Skeletal muscle satellite cell (primary cell): ENCODE measurements at regions not wholly inside any gene's neighbourhood (a gene's known extent, or its start where the extent isn't known, plus 50 kb on each side); places are given as distances from the start of the nearest gene placed in this dataset.

Experiments used
- H3K27me3 ChIP-seq: 2 replicates; pipeline ENCODE4 v1.7.0; 2013; ENCODE audit warnings: low read length; ENCODE audit not compliant: control insufficient read depth, insufficient read depth
- H3K36me3 ChIP-seq: 2 replicates; pipeline ENCODE4 v1.7.0; 2013; ENCODE audit warnings: mild to moderate bottlenecking, control low read depth, low read length; ENCODE audit not compliant: insufficient read depth
- H3K4me1 ChIP-seq: 2 replicates; pipeline ENCODE4 v1.7.0; 2013; ENCODE audit warnings: low read length; ENCODE audit not compliant: control insufficient read depth, insufficient read depth
- H3K4me2 ChIP-seq: 2 replicates; pipeline ENCODE4 v1.7.0; 2013; ENCODE audit warnings: mild to moderate bottlenecking, low read length
- H3K4me3 ChIP-seq: 2 replicates; pipeline ENCODE4 v1.7.0; 2013; ENCODE audit warnings: low read length
- H3K9ac ChIP-seq: 2 replicates; pipeline ENCODE4 v1.7.0; 2013; ENCODE audit warnings: mild to moderate bottlenecking, low read depth, low read length, moderate library complexity
- H3K9me3 ChIP-seq: replicated peaks from 2 replicates; pipeline ENCODE4 v1.7.0; 2013; ENCODE audit warnings: mild to moderate bottlenecking, control low read depth, low read length

DNA sequence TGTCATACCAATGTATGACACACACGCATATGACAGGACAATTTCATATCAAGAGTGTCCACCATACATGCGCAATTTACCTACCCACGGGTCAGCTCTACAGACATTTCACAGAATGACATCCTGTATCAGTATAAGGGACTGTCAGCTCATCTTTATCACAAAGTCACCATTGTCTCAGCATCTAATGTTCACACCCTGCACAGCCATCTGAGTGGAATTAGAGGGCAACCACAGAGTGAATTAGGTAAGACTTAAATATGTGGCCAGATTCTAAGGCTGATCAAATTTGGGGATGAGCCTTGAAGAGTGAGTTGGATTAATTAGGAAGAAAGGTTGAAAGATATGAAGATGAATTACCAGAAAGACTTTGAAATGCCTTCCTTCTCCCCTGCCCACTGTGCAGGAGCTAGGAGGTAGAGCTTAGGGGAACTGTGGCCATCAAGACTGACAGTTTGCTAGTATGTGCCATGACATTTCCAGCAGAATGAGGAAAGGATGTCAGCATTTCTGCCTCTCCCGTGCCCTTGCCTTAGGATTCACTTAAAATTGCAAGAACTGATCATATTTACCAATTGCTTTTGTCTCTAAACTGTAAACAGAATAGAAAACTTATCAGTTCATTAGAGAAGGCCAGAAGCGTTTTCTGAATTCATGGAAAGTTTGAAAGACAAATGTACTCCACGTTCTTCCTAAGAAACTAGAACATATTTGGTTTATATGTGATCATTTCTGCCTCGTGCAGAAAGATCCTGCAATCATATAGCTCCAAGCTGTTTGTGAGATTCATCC lies 121.1 kb downstream of the DDX1 start:
- H3K4me2 ChIP-seq, result no peak overlapping the region
- no peaks in the 10 kb centered on the region for H3K36me3 ChIP-seq
- no peak overlapping the region for H3K4me3 ChIP-seq
- H3K9me3 ChIP-seq, result no peaks in the 10 kb centered on the region
- no peaks in the 10 kb centered on the region for H3K27me3 ChIP-seq
- no peak overlapping the region for H3K9ac ChIP-seq
- H3K4me1 ChIP-seq, result no peaks in the 10 kb centered on the region

GRCh38 chr2:15713475-15713874 lies 121.8 kb downstream of the DDX1 start:
- H3K4me1 ChIP-seq, result no peaks in the 10 kb centered on the region
- no peak overlapping the region for H3K4me2 ChIP-seq
- H3K4me3 ChIP-seq, result no peak overlapping the region
- no peak overlapping the region for H3K9ac ChIP-seq
- no peaks in the 10 kb centered on the region for H3K9me3 ChIP-seq
- H3K27me3 ChIP-seq, result no peaks in the 10 kb centered on the region
- no peaks in the 10 kb centered on the region for H3K36me3 ChIP-seq

GRCh38 chr2:15714002-15714401 lies 122.3 kb downstream of the DDX1 start:
- Histone ChIP-seq H3K27me3 (no peaks in the 10 kb centered on the region), H3K9ac (no peak overlapping the region), H3K36me3 (no peaks in the 10 kb centered on the region), H3K4me1 (no peaks in the 10 kb centered on the region), H3K9me3 (no peaks in the 10 kb centered on the region), H3K4me3 (no peak overlapping the region), H3K4me2 (no peak overlapping the region)

GRCh38 chr2:15714609-15715008 lies 122.9 kb downstream of the DDX1 start:
- Histone ChIP-seq H3K27me3 (peaks cover 3% of the 10 kb centered on the region), H3K4me3 (no peak overlapping the region), H3K4me2 (no peak overlapping the region), H3K36me3 (no peaks in the 10 kb centered on the region), H3K4me1 (no peaks in the 10 kb centered on the region), H3K9ac (no peak overlapping the region), H3K9me3 (no peaks in the 10 kb centered on the region)

- Histone ChIP-seq H3K4me1 (no peaks in the 10 kb centered on the region), H3K4me2 (no peak overlapping the region), H3K9me3 (no peaks in the 10 kb centered on the region), H3K27me3 (peaks cover 3% of the 10 kb centered on the region), H3K36me3 (no peaks in the 10 kb centered on the region), H3K4me3 (no peak overlapping the region), H3K9ac (no peak overlapping the region)
Measured at GRCh38 chr2:15715596-15715995, 123.9 kb downstream of the DDX1 start.

DNA sequence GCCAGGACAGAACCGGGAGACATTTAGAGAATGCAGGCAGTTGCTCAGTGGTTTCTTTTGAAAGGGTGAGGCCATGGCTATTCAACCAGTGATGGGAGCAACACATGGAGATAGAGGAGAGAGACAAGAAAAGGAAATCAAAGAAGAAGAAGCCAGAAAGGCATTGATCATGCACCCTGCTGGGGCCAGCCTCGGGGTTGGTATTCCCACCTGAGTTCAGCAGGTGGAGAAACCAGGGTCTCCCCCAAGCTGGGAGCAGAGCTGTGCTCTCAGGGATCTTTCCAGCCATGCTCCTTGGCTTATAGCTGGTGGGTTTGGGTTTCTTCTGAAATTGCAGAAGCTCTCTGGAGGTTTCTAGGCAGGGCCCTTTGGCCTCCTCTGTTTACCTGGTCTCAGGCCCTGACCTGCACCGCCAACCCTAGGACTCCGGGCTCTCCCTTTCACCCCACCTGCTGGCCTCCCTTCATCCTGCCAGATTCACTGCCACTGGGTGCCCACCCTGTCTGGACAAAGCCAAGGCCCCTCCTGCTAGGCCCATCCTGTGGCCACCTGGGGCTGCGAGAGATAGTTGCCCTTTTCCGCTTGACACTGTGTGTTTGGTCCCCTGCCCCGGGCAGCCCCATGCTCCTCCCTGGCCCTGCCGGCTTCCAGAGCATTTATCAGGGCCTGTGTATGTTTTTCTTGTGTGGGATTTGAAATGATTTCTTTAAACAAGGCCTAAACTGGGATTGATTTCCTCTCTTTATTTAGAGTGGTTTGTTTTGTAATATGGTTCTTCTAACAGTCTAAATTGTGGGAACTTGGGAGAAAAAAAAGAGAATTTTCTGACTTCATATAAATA lies 126.7 kb downstream of the DDX1 start:
- Histone ChIP-seq H3K9me3 (no peaks in the 10 kb centered on the region), H3K4me2 (no peak overlapping the region), H3K9ac (no peak overlapping the region), H3K27me3 (peaks cover 3% of the 10 kb centered on the region), H3K4me1 (no peaks in the 10 kb centered on the region), H3K36me3 (no peaks in the 10 kb centered on the region), H3K4me3 (no peak overlapping the region)

DNA sequence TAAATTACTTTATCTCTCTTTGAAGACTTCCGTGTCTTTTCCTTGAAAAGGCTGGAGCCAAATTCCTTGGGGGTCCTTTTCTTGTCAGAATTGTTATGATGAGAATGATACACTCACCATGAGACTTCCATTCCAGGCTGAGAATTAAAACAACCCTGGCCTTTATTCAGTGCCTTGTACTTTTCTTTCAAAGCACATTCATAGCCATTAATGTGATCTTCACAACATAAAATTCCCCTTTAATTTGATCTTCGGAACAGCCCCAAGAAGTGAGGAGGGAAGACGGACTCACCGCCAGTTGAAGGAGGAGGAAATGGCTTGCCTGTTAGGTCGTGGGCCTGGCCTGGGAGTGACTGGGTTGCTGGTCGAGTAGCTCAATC lies 127.3 kb downstream of the DDX1 start:
- H3K27me3 ChIP-seq, result peaks cover 3% of the 10 kb centered on the region
- H3K4me3 ChIP-seq, result no peak overlapping the region
- no peaks in the 10 kb centered on the region for H3K36me3 ChIP-seq
- no peak overlapping the region for H3K4me2 ChIP-seq
- no peaks in the 10 kb centered on the region for H3K4me1 ChIP-seq
- H3K9me3 ChIP-seq, result no peaks in the 10 kb centered on the region
- H3K9ac ChIP-seq, result no peak overlapping the region

DNA sequence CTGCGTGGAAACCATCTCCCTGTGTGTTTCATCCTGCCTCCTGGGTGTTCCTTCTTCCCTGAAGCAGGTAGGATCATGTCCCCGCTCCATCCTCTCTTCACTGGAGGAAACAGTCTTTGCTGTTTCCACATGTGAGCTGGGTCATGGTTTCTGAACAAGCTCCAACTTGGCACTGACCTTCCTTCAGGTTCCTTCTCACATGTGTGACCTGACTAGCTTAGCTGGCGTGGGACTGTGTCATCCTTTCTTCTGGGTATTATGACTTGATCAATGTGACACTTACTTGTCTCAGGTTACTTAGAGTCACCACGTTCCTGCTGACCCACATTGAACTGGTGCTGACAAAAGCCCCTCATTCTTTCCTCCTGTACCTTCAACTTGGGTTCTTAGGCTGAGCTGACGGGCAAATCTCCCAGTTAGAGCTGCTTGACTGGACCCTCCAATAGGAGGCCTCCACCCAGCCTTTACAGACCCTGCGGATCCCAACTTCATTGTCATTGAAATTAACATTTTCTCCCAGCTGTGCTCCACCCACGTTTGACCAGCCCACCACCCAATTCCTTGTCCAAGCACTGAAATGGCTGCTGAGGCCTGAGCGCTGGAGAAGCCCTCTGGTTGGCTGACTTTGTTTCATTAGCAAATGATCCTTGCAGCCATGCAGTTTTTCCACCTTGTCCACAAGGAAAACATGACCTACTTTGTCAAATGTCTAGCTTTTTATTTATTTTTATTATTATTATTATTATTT lies 128.1 kb downstream of the DDX1 start:
- no peak overlapping the region for H3K4me3 ChIP-seq
- H3K36me3 ChIP-seq, result no peaks in the 10 kb centered on the region
- H3K9me3 ChIP-seq, result no peaks in the 10 kb centered on the region
- H3K9ac ChIP-seq, result no peak overlapping the region
- H3K4me2 ChIP-seq, result no peak overlapping the region
- no peaks in the 10 kb centered on the region for H3K4me1 ChIP-seq
- H3K27me3 ChIP-seq, result peaks cover 6% of the 10 kb centered on the region

DNA sequence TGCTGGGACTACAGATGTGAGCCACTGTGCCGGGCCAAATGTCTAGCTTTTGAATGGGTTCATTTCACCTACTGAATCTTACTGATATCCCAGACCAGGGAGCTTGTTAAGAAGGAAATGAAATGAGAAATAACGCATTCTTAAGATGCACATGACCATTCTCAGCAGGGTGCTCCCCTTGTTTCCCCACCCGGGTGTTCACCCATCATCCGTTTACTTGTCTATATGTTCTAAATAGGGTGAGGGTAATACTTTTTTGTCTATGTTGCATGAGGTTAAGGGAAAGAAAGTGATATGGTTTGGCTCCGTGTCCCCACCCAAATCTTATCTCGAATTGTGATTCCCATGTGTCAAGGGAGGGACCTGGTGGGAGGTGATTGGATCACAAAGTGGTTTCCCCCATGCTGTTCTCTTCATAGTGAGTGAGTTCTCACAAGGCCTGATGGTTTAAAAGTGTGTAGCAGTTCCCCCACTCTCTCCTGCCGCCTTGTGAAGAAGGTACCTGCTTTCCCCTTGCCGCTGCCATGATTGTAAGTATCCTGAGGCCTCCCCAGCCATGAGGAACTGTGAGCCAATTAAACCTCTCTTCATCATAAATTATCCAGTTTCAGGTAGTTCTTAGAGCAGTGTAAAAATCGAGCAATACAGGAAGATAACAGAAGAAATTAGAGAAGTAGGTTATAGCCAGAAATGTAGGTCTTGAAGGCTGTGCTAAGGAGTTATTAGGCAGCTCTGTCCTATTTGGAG lies 129.1 kb downstream of the DDX1 start:
- H3K27me3 ChIP-seq, result peaks cover 13% of the 10 kb centered on the region
- H3K4me3 ChIP-seq, result no peak overlapping the region
- no peaks in the 10 kb centered on the region for H3K9me3 ChIP-seq
- no peak overlapping the region for H3K4me2 ChIP-seq
- no peak overlapping the region for H3K9ac ChIP-seq
- no peaks in the 10 kb centered on the region for H3K36me3 ChIP-seq
- H3K4me1 ChIP-seq, result no peaks in the 10 kb centered on the region

DNA sequence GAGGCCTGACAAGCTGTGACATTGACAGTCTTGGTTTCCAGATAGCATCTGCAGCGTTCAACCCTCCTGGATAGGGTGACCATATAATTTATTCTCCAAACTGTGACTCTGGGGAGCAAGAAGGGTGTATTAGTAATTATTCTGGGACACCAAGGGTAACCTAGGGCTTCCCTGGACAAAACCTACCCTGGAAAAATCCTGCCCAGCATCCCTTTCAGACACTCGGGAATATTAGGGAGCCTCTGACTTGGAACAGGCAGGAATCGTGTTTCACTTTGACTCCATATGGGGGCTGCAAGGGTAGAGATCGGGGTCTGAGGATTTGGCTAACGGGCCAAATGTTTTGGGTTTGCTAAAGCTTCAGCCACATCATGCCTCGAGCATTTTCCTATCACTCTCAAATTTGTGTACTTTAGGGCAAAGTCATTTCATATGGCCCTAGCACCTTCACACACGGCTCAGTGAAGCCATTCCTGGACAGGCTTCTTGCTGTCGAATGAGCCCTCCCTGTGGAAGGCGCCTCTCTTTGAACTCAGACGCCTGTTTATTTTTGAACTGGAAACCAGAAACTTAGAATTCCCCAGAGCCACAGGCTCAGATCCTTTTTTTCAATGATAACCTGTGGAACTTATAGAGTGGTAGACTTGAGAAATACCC lies 129.9 kb downstream of the DDX1 start:
- no peaks in the 10 kb centered on the region for H3K4me1 ChIP-seq
- H3K9me3 ChIP-seq, result no peaks in the 10 kb centered on the region
- no peak overlapping the region for H3K9ac ChIP-seq
- no peak overlapping the region for H3K4me3 ChIP-seq
- peaks cover 21% of the 10 kb centered on the region for H3K27me3 ChIP-seq
- no peaks in the 10 kb centered on the region for H3K36me3 ChIP-seq
- H3K4me2 ChIP-seq, result no peak overlapping the region
